Medulla oblongata (tissue), 1 donor: ENCODE measurements at regions not wholly inside any gene's neighbourhood (a gene's known extent, or its start where the extent isn't known, plus 50 kb on each side); places are given as distances from the start of the nearest gene placed in this dataset.

ENCODE experiments used
- DNase-seq: peaks from one replicate; pipeline ENCODE4 v3.0.0-alpha.2; 2015; ENCODE audit errors: extremely low spot score

GRCh38 chr7:25946181-25946580 lies 205.8 kb upstream of the NFE2L3 start:
- DNase-seq = no peak

- DNase-seq = no peak
These were observed 204.1 kb upstream of the NFE2L3 start for GRCh38 chr7:25947669-25948516.

- no peak for DNase-seq
These were observed 202.1 kb upstream of the NFE2L3 start for GRCh38 chr7:25949736-25950487.

- peak; percentile 75 for DNase-seq
These were observed 201.2 kb upstream of the NFE2L3 start for GRCh38 chr7:25950488-25951413.

- DNase-seq = peak; percentile 14
These were observed 200.4 kb upstream of the NFE2L3 start for GRCh38 chr7:25951414-25952260.

GRCh38 chr7:25952261-25953057 lies 199.5 kb upstream of the NFE2L3 start:
- DNase-seq = no peak

- no peak for DNase-seq
These were observed 198.1 kb upstream of the NFE2L3 start for GRCh38 chr7:25953859-25954258.

- no peak for DNase-seq
These were observed 197.6 kb upstream of the NFE2L3 start for GRCh38 chr7:25954395-25954794.

GRCh38 chr7:25959168-25959734 lies 192.7 kb upstream of the NFE2L3 start:
- DNase-seq = no peak

- no peak for DNase-seq
These were observed 188.3 kb upstream of the NFE2L3 start for GRCh38 chr7:25963733-25964132.

GRCh38 chr7:25964483-25964991 lies 187.5 kb upstream of the NFE2L3 start:
- DNase-seq = no peak

- no peak for DNase-seq
These were observed 186.4 kb upstream of the NFE2L3 start for GRCh38 chr7:25965405-25966123.

- no peak for DNase-seq
These were observed 185.5 kb upstream of the NFE2L3 start for GRCh38 chr7:25966469-25966868.

GRCh38 chr7:25967278-25968204 lies 184.5 kb upstream of the NFE2L3 start:
- no peak for DNase-seq

GRCh38 chr7:25968205-25968993 lies 183.6 kb upstream of the NFE2L3 start:
- DNase-seq = no peak

- no peak for DNase-seq
These were observed 181.6 kb upstream of the NFE2L3 start for GRCh38 chr7:25970356-25970755.

GRCh38 chr7:25970911-25971310 lies 181.1 kb upstream of the NFE2L3 start:
- no peak for DNase-seq
